ENCODE measurements at regions not wholly inside any gene's neighbourhood (a gene's known extent, or its start where the extent isn't known, plus 50 kb on each side); places are given as distances from the start of the nearest gene placed in this dataset.
"Not testable (repeated sequence)": the region's sequence is repeated elsewhere in the genome, so short reads cannot be mapped to it uniquely, and the experiment has no call there.

GRCh38 chr3:195985348-195985920 lies 77.1 kb upstream of the TNK2 start:
- H3K27me3 ChIP-seq (ENCODE audit: low read depth); H3K4me1 ChIP-seq; H3K27ac ChIP-seq; DNase-seq; H3K4me3 ChIP-seq; intact Hi-C loops (cut with DNase I); ATAC-seq; H3K9me3 ChIP-seq: not testable (repeated sequence)
- H3K36me3 ChIP-seq = peaks cover 15% of the 10 kb centered on the region

- DNase-seq; ATAC-seq; H3K4me3 ChIP-seq; H3K4me1 ChIP-seq; H3K9me3 ChIP-seq; intact Hi-C loops (cut with DNase I); H3K27me3 ChIP-seq (ENCODE audit: low read depth); H3K27ac ChIP-seq: not testable (repeated sequence)
- H3K36me3 ChIP-seq = peaks cover 23% of the 10 kb centered on the region
Measured at GRCh38 chr3:195984392-195985030, 76.2 kb upstream of the TNK2 start.

DNA sequence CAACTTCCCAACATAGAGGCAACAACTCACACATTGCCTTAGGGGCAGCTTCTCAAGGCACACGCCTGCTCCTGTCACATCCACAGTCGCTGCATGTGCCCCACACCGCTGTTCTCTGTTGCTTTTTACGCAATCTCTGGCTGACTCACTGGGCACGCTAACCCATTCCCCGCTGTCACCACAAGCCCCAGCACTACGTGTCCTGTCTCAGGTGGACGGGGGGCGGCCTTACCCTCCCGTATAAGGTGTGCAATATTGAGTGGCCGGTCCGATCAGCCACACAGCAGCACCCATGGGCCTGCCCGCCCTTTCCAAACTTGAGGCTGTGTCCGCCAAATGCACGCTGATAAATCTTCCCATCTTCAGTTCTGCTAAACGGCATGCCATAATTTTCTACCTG lies 75.5 kb upstream of the TNK2 start:
- H3K4me1 ChIP-seq; H3K27me3 ChIP-seq (ENCODE audit: low read depth); H3K27ac ChIP-seq; H3K9me3 ChIP-seq; H3K4me3 ChIP-seq; intact Hi-C loops (cut with DNase I); DNase-seq: not testable (repeated sequence)
- ATAC-seq = peak; percentile 19 to 45
- peaks cover 27% of the 10 kb centered on the region for H3K36me3 ChIP-seq

DNA sequence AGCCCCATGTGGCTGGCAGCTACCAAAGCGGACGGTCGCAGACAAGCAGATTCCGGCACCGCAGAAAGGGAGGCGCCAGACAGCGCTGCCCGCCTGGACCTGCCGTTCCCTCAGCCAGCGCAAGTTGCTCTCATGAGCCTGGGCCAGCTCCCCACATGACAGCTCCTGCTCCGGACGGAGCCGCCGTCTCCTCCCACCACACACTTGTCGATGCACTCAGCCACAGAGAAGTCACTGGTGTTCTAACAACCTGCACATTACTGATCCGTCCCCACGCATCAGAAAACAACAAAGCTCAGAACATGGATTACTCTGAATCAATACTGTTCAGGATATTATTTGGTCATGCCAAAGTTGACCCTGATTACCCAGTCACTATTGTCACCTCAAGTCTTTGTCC lies 74.4 kb upstream of the TNK2 start:
- intact Hi-C loops (cut with DNase I); H3K4me1 ChIP-seq; ATAC-seq; H3K9me3 ChIP-seq; H3K4me3 ChIP-seq; H3K27ac ChIP-seq; DNase-seq; H3K27me3 ChIP-seq (ENCODE audit: low read depth): not testable (repeated sequence)
- peaks cover 34% of the 10 kb centered on the region for H3K36me3 ChIP-seq

GRCh38 chr3:195981778-195982177 lies 73.4 kb upstream of the TNK2 start:
- H3K27me3 ChIP-seq (ENCODE audit: low read depth); H3K9me3 ChIP-seq; ATAC-seq; H3K4me3 ChIP-seq; intact Hi-C loops (cut with DNase I); H3K4me1 ChIP-seq; DNase-seq; H3K27ac ChIP-seq: not testable (repeated sequence)
- H3K36me3 ChIP-seq = peaks cover 41% of the 10 kb centered on the region

- peaks cover 58% of the 10 kb centered on the region for H3K36me3 ChIP-seq
- intact Hi-C loops (cut with DNase I); H3K9me3 ChIP-seq; H3K4me3 ChIP-seq; H3K27me3 ChIP-seq (ENCODE audit: low read depth); H3K27ac ChIP-seq; H3K4me1 ChIP-seq; DNase-seq: not testable (repeated sequence)
- peak in 1 of 2 donors; percentile 27 for ATAC-seq
Measured at GRCh38 chr3:195979877-195980276, 71.5 kb upstream of the TNK2 start.

DNA sequence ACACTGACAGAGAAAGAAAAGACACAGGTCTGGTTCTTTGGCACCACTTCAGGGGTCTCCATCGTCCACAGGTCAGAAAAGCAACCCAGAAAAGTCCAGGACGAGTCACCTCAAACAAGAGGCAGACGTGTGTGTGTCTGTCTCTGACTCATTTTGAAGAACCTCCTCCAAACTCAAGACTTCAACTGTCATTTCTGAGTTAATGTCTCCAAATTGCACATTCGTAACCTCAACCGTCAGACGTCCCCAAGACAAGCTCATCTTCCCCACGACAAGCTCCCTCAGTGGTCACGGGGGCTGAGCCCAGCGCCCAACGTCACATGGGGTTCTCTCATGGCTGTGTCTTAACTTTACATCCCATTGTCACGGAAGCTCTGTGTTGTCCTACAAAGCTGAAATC lies 70.2 kb upstream of the TNK2 start:
- DNase-seq; intact Hi-C loops (cut with DNase I); H3K4me1 ChIP-seq; H3K4me3 ChIP-seq; H3K9me3 ChIP-seq; H3K27ac ChIP-seq; ATAC-seq; H3K27me3 ChIP-seq (ENCODE audit: low read depth): not testable (repeated sequence)
- H3K36me3 ChIP-seq = peaks cover 66% of the 10 kb centered on the region

DNA sequence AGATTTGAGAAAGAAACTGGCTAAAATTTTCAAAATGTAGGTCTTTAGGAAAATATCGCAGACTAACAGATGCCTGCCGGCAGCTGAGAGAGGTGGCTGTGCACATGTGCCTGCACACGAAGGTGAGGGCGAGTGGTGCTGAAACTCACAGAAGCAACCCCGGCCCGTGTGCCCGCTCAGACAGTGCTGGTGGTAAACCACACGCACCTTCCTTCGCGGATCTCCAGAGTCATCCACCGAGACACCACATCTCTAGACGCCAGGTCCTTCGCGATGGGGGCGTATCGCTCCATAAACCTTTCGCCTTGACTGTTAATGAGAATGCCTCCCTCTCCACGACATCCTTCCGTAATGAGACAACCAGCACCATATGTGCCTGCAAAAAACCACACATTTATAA lies 68.5 kb upstream of the TNK2 start:
- H3K36me3 ChIP-seq = peaks cover 64% of the 10 kb centered on the region
- DNase-seq; H3K4me1 ChIP-seq; ATAC-seq; H3K9me3 ChIP-seq; H3K27ac ChIP-seq; intact Hi-C loops (cut with DNase I); H3K27me3 ChIP-seq (ENCODE audit: low read depth); H3K4me3 ChIP-seq: not testable (repeated sequence)

DNA sequence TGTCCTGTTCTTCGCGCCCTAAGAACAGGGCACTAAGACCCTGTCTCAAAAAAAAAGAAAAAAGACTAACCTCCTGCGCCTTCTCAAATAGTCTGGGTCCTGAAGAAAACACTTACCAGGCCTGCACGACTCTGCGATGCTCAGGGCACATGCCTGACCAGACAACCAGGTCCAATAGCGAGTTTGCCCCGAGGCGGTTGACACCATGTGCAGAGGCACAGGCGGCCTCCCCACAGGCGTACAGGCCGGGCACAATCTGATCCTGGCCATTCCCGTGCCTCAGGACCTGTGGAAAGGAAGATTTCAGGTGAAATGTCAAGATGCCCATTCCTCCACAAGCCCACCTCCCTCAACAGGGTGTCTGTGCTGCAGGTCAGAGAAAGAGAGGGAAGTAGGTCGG lies 65.9 kb upstream of the TNK2 start:
- ATAC-seq; H3K27me3 ChIP-seq (ENCODE audit: low read depth); H3K9me3 ChIP-seq; H3K27ac ChIP-seq; DNase-seq; H3K4me1 ChIP-seq; H3K4me3 ChIP-seq; intact Hi-C loops (cut with DNase I): not testable (repeated sequence)
- H3K36me3 ChIP-seq = peaks cover 77% of the 10 kb centered on the region

DNA sequence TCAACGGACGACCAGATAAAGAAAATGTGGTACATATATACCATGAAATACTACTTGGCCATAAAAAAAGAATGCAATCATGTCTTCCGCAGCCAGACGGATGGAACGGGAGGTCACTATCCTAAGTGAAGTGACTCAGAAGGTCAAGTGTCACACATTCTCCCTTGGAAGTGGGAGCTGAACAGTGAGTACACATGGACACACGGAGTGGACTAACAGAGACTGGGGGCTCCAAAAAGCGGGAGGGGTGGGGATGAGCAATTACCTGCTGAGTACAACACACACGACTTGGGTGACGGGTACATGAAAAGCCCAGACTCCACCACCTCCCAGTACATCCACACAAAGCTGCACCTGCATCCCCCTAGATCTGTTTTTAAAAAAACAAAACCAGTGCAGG lies 62.5 kb upstream of the TNK2 start:
- H3K9me3 ChIP-seq; H3K4me3 ChIP-seq; H3K27me3 ChIP-seq (ENCODE audit: low read depth); DNase-seq; H3K27ac ChIP-seq; H3K4me1 ChIP-seq; intact Hi-C loops (cut with DNase I): not testable (repeated sequence)
- H3K36me3 ChIP-seq = peaks cover 74% of the 10 kb centered on the region
- ATAC-seq = peak in 1 of 2 donors; percentile 9

GRCh38 chr3:195969838-195970776 lies 61.8 kb upstream of the TNK2 start:
- H3K4me3 ChIP-seq; H3K9me3 ChIP-seq; intact Hi-C loops (cut with DNase I); H3K27me3 ChIP-seq (ENCODE audit: low read depth); H3K27ac ChIP-seq; H3K4me1 ChIP-seq; DNase-seq: not testable (repeated sequence)
- ATAC-seq = peak in 1 of 2 donors; percentile 10
- peaks cover 75% of the 10 kb centered on the region for H3K36me3 ChIP-seq

DNA sequence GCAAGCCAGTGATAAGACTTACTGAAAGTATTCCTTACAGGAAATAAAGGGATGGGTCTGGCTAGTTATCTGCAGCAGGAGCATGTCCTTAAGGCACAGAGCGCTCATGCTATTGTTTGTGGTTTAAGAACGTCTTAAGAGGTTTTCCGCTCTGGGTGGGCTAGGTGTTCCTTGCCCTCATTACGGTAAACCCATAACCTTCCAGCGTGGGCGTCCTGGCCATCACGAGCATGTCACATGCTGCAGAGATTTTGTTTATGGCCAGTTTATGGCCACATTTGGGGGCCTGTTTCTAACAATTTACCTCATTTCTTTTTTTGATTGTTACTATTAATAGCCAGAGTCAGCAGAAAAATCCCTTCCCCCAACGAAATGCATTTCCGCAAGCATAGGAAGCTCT lies 61.0 kb upstream of the TNK2 start:
- DNase-seq; H3K4me1 ChIP-seq; H3K4me3 ChIP-seq; H3K9me3 ChIP-seq; H3K27ac ChIP-seq; ATAC-seq; intact Hi-C loops (cut with DNase I); H3K27me3 ChIP-seq (ENCODE audit: low read depth): not testable (repeated sequence)
- H3K36me3 ChIP-seq = peaks cover 76% of the 10 kb centered on the region

DNA sequence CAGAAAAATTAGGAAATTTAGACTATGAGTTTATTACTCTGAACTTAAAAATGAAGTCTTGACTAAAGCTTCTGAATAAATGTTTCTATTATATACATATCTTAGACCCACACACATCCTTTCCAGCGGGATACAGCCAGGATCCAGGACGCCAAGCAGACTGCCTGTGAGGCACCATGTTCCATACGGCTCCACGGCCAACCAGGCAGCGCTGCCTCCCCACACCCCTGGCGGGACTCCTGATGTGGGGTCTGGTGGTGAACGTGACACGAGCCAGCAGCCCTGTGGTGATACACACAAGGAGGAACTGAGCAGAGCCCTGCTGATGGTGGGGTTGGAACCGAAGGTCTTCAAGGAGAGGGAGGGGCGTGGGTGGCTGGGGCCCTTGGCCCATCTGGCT lies 59.8 kb upstream of the TNK2 start:
- H3K27ac ChIP-seq; H3K4me1 ChIP-seq; DNase-seq; H3K4me3 ChIP-seq; intact Hi-C loops (cut with DNase I); H3K9me3 ChIP-seq; H3K27me3 ChIP-seq (ENCODE audit: low read depth): not testable (repeated sequence)
- peaks cover 69% of the 10 kb centered on the region for H3K36me3 ChIP-seq
- peak in 1 of 2 donors; percentile 9 for ATAC-seq

DNA sequence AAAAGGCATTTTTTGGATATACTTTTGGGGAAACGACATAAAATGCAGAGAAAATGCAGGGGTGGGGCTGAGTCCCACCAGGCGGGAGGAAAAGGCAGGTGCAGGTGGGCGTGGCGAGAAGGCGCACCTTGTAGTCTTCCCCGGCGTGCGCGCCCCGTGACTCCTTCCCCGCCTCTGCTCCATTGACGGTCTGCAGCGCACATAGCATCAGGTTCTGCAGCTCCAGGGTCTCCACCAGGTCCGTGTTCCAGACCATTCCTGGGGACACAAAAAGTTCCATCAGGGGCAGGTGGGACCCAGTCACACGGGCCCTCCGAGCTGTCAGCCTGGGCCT lies 59.0 kb upstream of the TNK2 start:
- H3K9me3 ChIP-seq; H3K27me3 ChIP-seq (ENCODE audit: low read depth); H3K4me1 ChIP-seq; H3K4me3 ChIP-seq; DNase-seq; intact Hi-C loops (cut with DNase I); H3K27ac ChIP-seq: not testable (repeated sequence)
- peaks cover 73% of the 10 kb centered on the region for H3K36me3 ChIP-seq
- peak in 1 of 2 donors; percentile 4 for ATAC-seq
